Lower lobe of right lung (tissue), 2 donors: ENCODE measurements at regions not wholly inside any gene's neighbourhood (a gene's known extent, or its start where the extent isn't known, plus 50 kb on each side); places are given as distances from the start of the nearest gene placed in this dataset.
"Not testable (repeated sequence)": the region's sequence is repeated elsewhere in the genome, so short reads cannot be mapped to it uniquely, and the experiment has no call there.

Source experiments
- ATAC-seq, 2 donors: fragments of 200-7000 bp; cut with Tn5 transposase; one replicate each; pipeline ENCODE4 v1.9.1; 2020 to 2022; ENCODE audit warnings: mild to moderate bottlenecking in 2 of 2, moderate library complexity in 2 of 2
- DNase-seq: peaks from one replicate; pipeline ENCODE4 v3.0.0-alpha.2; 2020
- H3K27ac ChIP-seq: fragments of 200-600 bp; one replicate; pipeline ENCODE4 v1.8.0; 2022
- H3K27me3 ChIP-seq: fragments of 200-600 bp; one replicate; pipeline ENCODE4 v1.8.0; 2022; ENCODE audit warnings: low read depth
- H3K36me3 ChIP-seq: fragments of 200-600 bp; one replicate; pipeline ENCODE4 v1.8.0; 2022; ENCODE audit warnings: mild to moderate bottlenecking
- H3K4me1 ChIP-seq: fragments of 200-600 bp; one replicate; pipeline ENCODE4 v1.8.0; 2022
- H3K4me3 ChIP-seq: fragments of 200-600 bp; one replicate; pipeline ENCODE4 v1.8.0; 2022; ENCODE audit warnings: mild to moderate bottlenecking
- H3K9me3 ChIP-seq: fragments of 200-600 bp; one replicate; pipeline ENCODE4 v1.8.0; 2022
- intact Hi-C: fragments of 100-400 bp; cut with DNase I; formaldehyde crosslinking; loops from one replicate; pipeline ENCODE4 v1.11.0; 2022
- TF ChIP-seq, protein P1 (sequence below): fragments of 200-600 bp; IDR thresholded peaks from one replicate; pipeline ENCODE4 v1.8.0; 2022; ENCODE audit warnings: antibody characterized with exemption, mild to moderate bottlenecking
- donor health status: DM: no; HTN: yes; CAD: no; lungs with severe emphysema.

DNA sequence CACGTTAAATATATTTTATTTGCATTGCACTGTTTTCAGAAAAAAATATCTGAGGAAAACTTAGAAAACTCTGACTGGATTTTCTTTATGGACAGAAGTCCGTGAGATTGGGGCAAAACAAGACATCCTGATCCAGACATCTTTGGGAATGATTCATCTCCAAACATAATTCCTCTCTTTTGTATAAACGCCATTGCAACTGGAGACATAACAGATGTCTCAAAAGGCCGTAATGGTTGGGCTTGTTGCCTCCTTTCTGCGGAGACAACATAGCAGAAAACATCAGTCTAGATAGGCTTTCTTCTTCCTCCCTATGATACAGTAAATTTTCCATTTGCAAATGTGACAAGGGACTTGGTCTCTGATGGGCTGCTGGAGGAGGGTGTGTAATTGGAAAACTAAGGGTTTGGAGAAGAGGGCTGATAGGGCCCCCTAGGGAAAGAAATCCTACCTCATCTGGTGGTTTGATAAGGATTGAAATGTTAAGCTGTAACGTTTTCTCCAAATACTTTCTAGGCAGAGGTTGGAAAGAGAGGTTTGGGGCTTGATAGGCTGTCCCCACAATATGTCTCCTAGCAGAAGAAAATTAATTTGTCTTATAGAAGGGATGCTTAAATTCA is 631.5 kb upstream of the ST8SIA4 start:
- ATAC-seq (no peak), DNase-seq (no peak)
- intact Hi-C loops = no loop called here
- TF ChIP-seq, protein P1, sequence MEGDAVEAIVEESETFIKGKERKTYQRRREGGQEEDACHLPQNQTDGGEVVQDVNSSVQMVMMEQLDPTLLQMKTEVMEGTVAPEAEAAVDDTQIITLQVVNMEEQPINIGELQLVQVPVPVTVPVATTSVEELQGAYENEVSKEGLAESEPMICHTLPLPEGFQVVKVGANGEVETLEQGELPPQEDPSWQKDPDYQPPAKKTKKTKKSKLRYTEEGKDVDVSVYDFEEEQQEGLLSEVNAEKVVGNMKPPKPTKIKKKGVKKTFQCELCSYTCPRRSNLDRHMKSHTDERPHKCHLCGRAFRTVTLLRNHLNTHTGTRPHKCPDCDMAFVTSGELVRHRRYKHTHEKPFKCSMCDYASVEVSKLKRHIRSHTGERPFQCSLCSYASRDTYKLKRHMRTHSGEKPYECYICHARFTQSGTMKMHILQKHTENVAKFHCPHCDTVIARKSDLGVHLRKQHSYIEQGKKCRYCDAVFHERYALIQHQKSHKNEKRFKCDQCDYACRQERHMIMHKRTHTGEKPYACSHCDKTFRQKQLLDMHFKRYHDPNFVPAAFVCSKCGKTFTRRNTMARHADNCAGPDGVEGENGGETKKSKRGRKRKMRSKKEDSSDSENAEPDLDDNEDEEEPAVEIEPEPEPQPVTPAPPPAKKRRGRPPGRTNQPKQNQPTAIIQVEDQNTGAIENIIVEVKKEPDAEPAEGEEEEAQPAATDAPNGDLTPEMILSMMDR = no peak
- H3K36me3 ChIP-seq = no peaks in the 10 kb centered on the region
- H3K27ac ChIP-seq = no peak overlapping the region
- no peaks in the 10 kb centered on the region for H3K27me3 ChIP-seq
- no peaks in the 10 kb centered on the region for H3K9me3 ChIP-seq
- H3K4me3 ChIP-seq = no peak overlapping the region
- H3K4me1 ChIP-seq = no peaks in the 10 kb centered on the region

DNA sequence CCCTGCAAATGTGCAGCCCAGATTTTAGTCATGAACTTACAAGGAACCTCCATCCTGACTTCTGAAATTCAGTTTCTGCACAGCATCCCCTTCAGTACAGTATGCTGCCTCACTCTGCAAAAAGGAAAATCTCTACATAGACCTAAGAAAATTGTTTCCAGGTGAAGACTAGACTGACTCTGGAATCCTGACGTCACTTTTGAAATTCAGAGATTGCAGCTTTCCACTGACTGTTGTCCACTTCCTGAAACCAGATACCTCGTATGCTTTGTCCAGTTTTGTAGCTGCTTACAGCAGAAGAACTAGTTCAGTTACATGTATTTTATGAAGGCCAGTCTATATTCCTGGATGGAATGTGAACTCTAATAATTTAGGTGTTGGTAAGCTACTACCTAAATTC is 629.3 kb upstream of the ST8SIA4 start:
- TF ChIP-seq, protein P1 = no peak
- DNase-seq (no peak), ATAC-seq (no peak)
- no peaks in the 10 kb centered on the region for H3K9me3 ChIP-seq
- H3K27me3 ChIP-seq = no peaks in the 10 kb centered on the region
- no peaks in the 10 kb centered on the region for H3K4me1 ChIP-seq
- intact Hi-C loops = no loop called here
- no peaks in the 10 kb centered on the region for H3K36me3 ChIP-seq
- no peak overlapping the region for H3K4me3 ChIP-seq
- H3K27ac ChIP-seq = no peak overlapping the region

- intact Hi-C loops = no loop called here
- Histone ChIP-seq H3K4me1 (no peaks in the 10 kb centered on the region), H3K9me3 (no peaks in the 10 kb centered on the region), H3K27ac (no peak overlapping the region), H3K36me3 (no peaks in the 10 kb centered on the region), H3K4me3 (no peak overlapping the region), H3K27me3 (no peaks in the 10 kb centered on the region)
- no peak for DNase-seq
- peak in 1 of 2 donors; percentile 36 for ATAC-seq
- TF ChIP-seq, protein P1 = no peak
Observed at GRCh38 chr5:101531026-101531425, 627.9 kb upstream of the ST8SIA4 start.

DNA sequence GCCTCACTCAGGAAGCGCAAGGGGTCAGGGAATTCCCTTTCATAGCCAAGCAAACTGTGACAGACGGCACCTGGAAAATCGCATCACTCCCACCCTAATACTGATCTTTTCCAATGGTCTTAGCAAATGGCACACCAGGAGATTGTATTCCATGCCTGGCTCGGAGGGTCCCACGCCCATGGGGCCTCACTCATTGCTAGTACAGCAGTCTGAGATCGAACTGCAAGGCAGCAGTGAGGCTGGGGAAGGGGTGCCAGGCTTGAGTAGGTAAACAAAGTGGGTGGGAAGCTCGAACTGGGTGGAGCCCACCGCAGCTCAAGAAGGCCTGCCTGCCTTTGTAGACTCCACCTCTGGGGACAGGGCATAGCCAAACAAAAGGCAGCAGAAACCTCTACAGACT is 626.0 kb upstream of the ST8SIA4 start:
- H3K27me3 ChIP-seq, H3K36me3 ChIP-seq, H3K4me1 ChIP-seq, H3K27ac ChIP-seq, H3K9me3 ChIP-seq, H3K4me3 ChIP-seq, intact Hi-C loops, ATAC-seq, DNase-seq: not testable (repeated sequence)

DNA sequence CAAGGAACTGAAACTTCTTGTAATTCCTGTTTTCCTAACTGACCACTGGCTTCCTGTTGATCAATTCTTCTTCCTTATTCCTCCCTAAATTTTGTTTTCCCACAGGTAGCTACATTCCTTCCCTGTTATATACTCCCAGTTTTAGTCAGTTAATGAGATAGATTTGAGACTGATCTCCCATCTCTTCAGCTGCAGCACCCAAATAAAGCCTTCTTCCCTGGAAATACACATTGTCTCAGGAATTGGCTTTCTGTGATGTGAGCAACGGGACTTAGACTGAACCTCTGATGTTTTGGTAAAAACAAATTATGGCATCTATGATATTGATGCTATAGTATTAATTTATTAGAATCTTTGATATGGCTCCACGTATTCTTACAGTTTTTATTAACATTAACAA is 617.3 kb upstream of the ST8SIA4 start:
- H3K9me3 ChIP-seq = peaks cover 12% of the 10 kb centered on the region
- no peak overlapping the region for H3K4me3 ChIP-seq
- TF ChIP-seq, protein P1 = no peak
- H3K4me1 ChIP-seq = no peaks in the 10 kb centered on the region
- ATAC-seq (no peak), DNase-seq (no peak)
- intact Hi-C loops = no loop called here
- no peak overlapping the region for H3K27ac ChIP-seq
- no peaks in the 10 kb centered on the region for H3K36me3 ChIP-seq
- H3K27me3 ChIP-seq = no peaks in the 10 kb centered on the region

GRCh38 chr5:101517795-101518194 is 614.7 kb upstream of the ST8SIA4 start:
- ATAC-seq (no peak), DNase-seq (no peak)
- peaks cover 19% of the 10 kb centered on the region for H3K9me3 ChIP-seq
- TF ChIP-seq, protein P1 = no peak
- H3K4me1 ChIP-seq = no peaks in the 10 kb centered on the region
- H3K4me3 ChIP-seq = no peak overlapping the region
- intact Hi-C loops = no loop called here
- no peaks in the 10 kb centered on the region for H3K36me3 ChIP-seq
- H3K27me3 ChIP-seq = no peaks in the 10 kb centered on the region
- H3K27ac ChIP-seq = no peak overlapping the region
